Stimulated activated naive CD8-positive, alpha-beta T cell treated with anti-CD3 and anti-CD28 coated beads, Interleukin-15, amount 100 ng/mL, for 72 hours (primary cell): ENCODE measurements at regions not wholly inside any gene's neighbourhood (a gene's known extent, or its start where the extent isn't known, plus 50 kb on each side); places are given as distances from the start of the nearest gene placed in this dataset.

Experiments used
- ATAC-seq: fragments of 150-1000 bp; cut with Tn5 transposase; 2 replicates; pipeline ENCODE4 v1.10.0; 2021; ENCODE audit warnings: mild to moderate bottlenecking, moderate library complexity
- DNase-seq, 2 donors: peaks; one replicate each; pipeline ENCODE4 v3.0.0; 2021 to 2022
- H3K27ac Mint-ChIP-seq, 2 donors: one replicate each; pipeline ENCODE4 v1.8.0; 2022; ENCODE audit warnings: mild to moderate bottlenecking in 2 of 2, mixed read lengths in 2 of 2, moderate library complexity in 2 of 2
- H3K27me3 Mint-ChIP-seq: one replicate; pipeline ENCODE4 v1.8.0; 2022; ENCODE audit warnings: mixed read lengths
- H3K4me1 Mint-ChIP-seq: one replicate; pipeline ENCODE4 v1.8.0; 2022; ENCODE audit warnings: mild to moderate bottlenecking, mixed read lengths
- H3K4me3 Mint-ChIP-seq, 2 donors: one replicate each; pipeline ENCODE4 v1.8.0; 2022; ENCODE audit warnings: mild to moderate bottlenecking in 2 of 2, mixed read lengths in 2 of 2, moderate library complexity in 1 of 2
- H3K9me3 Mint-ChIP-seq, 2 donors: one replicate each; pipeline ENCODE4 v1.8.0; 2022; ENCODE audit warnings: mixed read lengths in 2 of 2

DNA sequence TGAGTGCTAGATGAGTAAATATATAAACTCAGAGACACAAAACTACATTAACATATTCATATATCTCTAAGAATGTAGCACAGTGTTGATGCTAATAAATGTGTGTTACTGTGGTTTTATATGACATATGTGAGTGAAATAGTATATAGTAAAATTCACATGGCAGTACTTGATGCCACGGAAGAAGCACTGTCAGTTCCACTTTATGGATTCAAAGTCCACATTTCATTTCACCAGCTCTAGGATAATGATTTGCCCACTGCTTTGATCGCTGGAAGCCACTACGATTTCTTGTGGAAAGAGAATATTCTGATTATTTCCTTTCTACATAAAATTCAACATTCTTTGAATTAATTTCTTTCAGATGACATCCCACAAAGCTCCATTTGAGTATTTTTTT, 181.2 kb downstream of the GBA3 start:
- Mint-ChIP-seq H3K9me3 (peaks cover 0 to 9% of the 10 kb centered on the region in 2 donors), H3K27me3 (no peaks in the 10 kb centered on the region), H3K4me1 (no peaks in the 10 kb centered on the region), H3K27ac (no peak overlapping the region), H3K4me3 (no peak overlapping the region)
- DNase-seq: no peak
- ATAC-seq: no peak

DNA sequence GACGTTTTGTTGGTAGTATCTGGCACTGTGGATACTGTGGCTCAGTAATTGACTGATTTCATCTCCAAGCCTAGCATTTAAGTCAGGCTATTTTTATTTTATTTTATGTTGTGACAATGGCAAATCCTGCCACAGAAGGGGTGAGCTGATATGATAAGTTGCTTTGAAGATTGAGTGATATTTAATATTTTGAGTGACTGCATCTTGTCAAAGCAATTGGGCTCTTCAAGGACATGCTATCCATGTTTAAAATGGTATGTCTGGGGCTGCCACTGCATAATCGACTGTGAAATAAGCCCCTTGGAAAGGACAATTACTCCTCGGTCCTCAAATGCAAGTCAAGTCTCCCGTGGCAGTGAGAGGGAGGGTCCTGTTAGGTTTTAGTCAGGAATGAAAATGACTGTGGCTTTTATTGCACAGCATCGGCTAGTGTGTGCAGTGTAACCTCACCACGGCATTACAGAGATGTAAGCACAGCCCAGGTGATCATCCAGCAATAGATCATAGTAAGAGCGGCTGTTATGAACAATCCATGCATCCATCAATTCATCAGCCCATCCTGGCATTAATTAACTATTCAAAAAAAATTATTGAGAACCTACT, 178.2 kb downstream of the GBA3 start:
- ATAC-seq: no peak
- Mint-ChIP-seq H3K4me3 (no peak overlapping the region), H3K27me3 (no peaks in the 10 kb centered on the region), H3K4me1 (no peaks in the 10 kb centered on the region), H3K27ac (no peak overlapping the region), H3K9me3 (peaks cover 0 to 9% of the 10 kb centered on the region in 2 donors)
- no peak for DNase-seq

DNA sequence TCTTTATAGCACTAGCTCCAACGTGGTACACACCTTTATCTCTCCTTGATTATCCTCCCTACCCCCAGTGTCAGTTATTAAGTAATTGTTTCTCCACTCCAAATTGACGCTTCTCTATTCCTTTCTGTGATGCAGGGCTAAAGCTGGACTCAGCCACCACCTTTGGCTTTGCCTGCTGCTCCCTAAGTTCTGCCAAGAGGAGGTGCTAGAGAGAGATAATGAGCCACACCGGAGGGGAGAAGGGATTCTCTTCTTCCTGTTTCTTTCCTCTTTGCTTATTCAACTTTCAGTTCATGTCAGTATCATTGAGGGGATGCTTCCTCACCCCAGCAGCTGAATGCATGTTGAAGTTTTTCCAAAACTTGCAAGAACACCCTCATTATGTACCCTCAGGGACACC, 176.5 kb downstream of the GBA3 start:
- ATAC-seq (no peak), DNase-seq (no peak)
- H3K9me3 Mint-ChIP-seq: peaks cover 0 to 9% of the 10 kb centered on the region in 2 donors
- H3K4me1 Mint-ChIP-seq: no peaks in the 10 kb centered on the region
- H3K27ac Mint-ChIP-seq: peak overlapping the region in 1 of 2 donors; percentile 55
- no peak overlapping the region for H3K4me3 Mint-ChIP-seq
- no peaks in the 10 kb centered on the region for H3K27me3 Mint-ChIP-seq
